GM23338 (cell line): ENCODE measurements at regions not wholly inside any gene's neighbourhood (a gene's known extent, or its start where the extent isn't known, plus 50 kb on each side); places are given as distances from the start of the nearest gene placed in this dataset.

Experiments used
- ATAC-seq: fragments of 200-7000 bp; cut with Tn5 transposase; 3 replicates; pipeline ENCODE4 v1.9.1; 2020
- DNase-seq: peaks from one replicate; pipeline ENCODE4 v3.0.0-alpha.2; 2015; ENCODE audit warnings: low spot score
- H2AFZ ChIP-seq: fragments of 200-600 bp; sonication (generic); 2 replicates; pipeline ENCODE4 v1.8.0; 2016; ENCODE audit warnings: antibody characterized with exemption, mild to moderate bottlenecking, moderate library complexity
- H3F3A ChIP-seq: fragments of 200-600 bp; sonication (generic); replicated peaks from 2 replicates; pipeline ENCODE4 v1.8.0; 2017; ENCODE audit warnings: antibody characterized with exemption, mixed run types, low read depth
- H3K27ac ChIP-seq: fragments of 200-600 bp; sonication (generic); 2 replicates; pipeline ENCODE4 v1.6.1; 2016; ENCODE audit warnings: low read depth
- H3K27me3 ChIP-seq: fragments of 200-600 bp; sonication (generic); 2 replicates; pipeline ENCODE4 v1.8.0; 2016; ENCODE audit warnings: mild to moderate bottlenecking, mixed run types, moderate library complexity; ENCODE audit not compliant: insufficient read depth
- H3K36me3 ChIP-seq: fragments of 200-600 bp; sonication (generic); 2 replicates; pipeline ENCODE4 v1.8.0; 2016; ENCODE audit warnings: mild to moderate bottlenecking; ENCODE audit not compliant: insufficient read depth
- H3K4me1 ChIP-seq: fragments of 200-600 bp; sonication (generic); 2 replicates; pipeline ENCODE4 v1.8.0; 2016; ENCODE audit warnings: mild to moderate bottlenecking, moderate library complexity; ENCODE audit not compliant: insufficient read depth
- H3K4me2 ChIP-seq: fragments of 200-600 bp; sonication (generic); 2 replicates; pipeline ENCODE4 v1.7.1; 2017; ENCODE audit warnings: mixed run types
- H3K4me3 ChIP-seq: fragments of 200-600 bp; sonication (generic); 2 replicates; pipeline ENCODE4 v1.6.1; 2016; ENCODE audit warnings: mixed run types
- H3K79me2 ChIP-seq: fragments of 200-600 bp; sonication (generic); replicated peaks from 2 replicates; pipeline ENCODE4 v1.8.0; 2017; ENCODE audit warnings: mild to moderate bottlenecking; ENCODE audit not compliant: insufficient read depth
- H3K9me2 ChIP-seq: fragments of 200-600 bp; sonication (generic); 2 replicates; pipeline ENCODE4 v1.8.0; 2017; ENCODE audit not compliant: insufficient read depth
- H4K20me1 ChIP-seq: fragments of 200-600 bp; sonication (generic); replicated peaks from 2 replicates; pipeline ENCODE4 v1.8.0; 2017; ENCODE audit warnings: mild to moderate bottlenecking; ENCODE audit not compliant: insufficient read depth
- H3K27ac Mint-ChIP-seq: 2 replicates; pipeline ENCODE4 v1.8.0; 2020; ENCODE audit warnings: inconsistent platforms, mild to moderate bottlenecking, moderate library complexity, mixed read lengths
- H3K27me3 Mint-ChIP-seq: 3 replicates; pipeline ENCODE4 v1.8.0; 2022; ENCODE audit warnings: low read depth, mild to moderate bottlenecking, moderate library complexity, mixed read lengths, inconsistent platforms; ENCODE audit not compliant: insufficient read depth, poor library complexity
- H3K36me3 Mint-ChIP-seq: 3 replicates; pipeline ENCODE4 v1.8.0; 2021; ENCODE audit warnings: low read depth, mild to moderate bottlenecking, inconsistent platforms, moderate library complexity, mixed read lengths
- H3K4me1 Mint-ChIP-seq: 3 replicates; pipeline ENCODE4 v1.8.0; 2020; ENCODE audit warnings: mild to moderate bottlenecking, inconsistent platforms, mixed read lengths
- H3K4me3 Mint-ChIP-seq: 3 replicates; pipeline ENCODE4 v1.8.0; 2021; ENCODE audit warnings: moderate library complexity, mild to moderate bottlenecking, inconsistent platforms, mixed read lengths
- H3K9me3 Mint-ChIP-seq: 3 replicates; pipeline ENCODE4 v1.8.0; 2020; ENCODE audit warnings: moderate library complexity, mild to moderate bottlenecking, inconsistent platforms, mixed read lengths
- CREB1 ChIP-seq: fragments of 250-450 bp; sonication (Bioruptor Pico); IDR thresholded peaks from 2 replicates; pipeline ENCODE4 v1.5.0; 2020; ENCODE audit warnings: low read depth, mild to moderate bottlenecking, moderate library complexity
- EZH2 ChIP-seq: fragments of 200-600 bp; sonication (generic); IDR thresholded peaks from one replicate; pipeline ENCODE4 v1.8.0; 2017; ENCODE audit warnings: antibody characterized with exemption, mild to moderate bottlenecking, low read depth; ENCODE audit not compliant: unreplicated experiment
- EZH2phosphoT487 ChIP-seq: fragments of 200-600 bp; sonication (generic); IDR thresholded peaks from one replicate; pipeline ENCODE4 v1.8.1; 2018; ENCODE audit warnings: antibody characterized with exemption; ENCODE audit not compliant: unreplicated experiment
- POLR2AphosphoS5 ChIP-seq: IDR thresholded peaks from 2 replicates; pipeline ENCODE4 v1.6.1; 2016; ENCODE audit warnings: antibody characterized with exemption, low read depth
- ZNF114 ChIP-seq: fragments of 250-450 bp; sonication (Bioruptor Pico); IDR thresholded peaks from 2 replicates; pipeline ENCODE4 v1.5.0; 2020; ENCODE audit warnings: mild to moderate bottlenecking, moderate library complexity
- ZNF331 ChIP-seq: fragments of 250-450 bp; sonication (Bioruptor Pico); IDR thresholded peaks from 2 replicates; pipeline ENCODE4 v1.5.0; 2020; ENCODE audit warnings: low read depth, mild to moderate bottlenecking, moderate library complexity
- TF ChIP-seq, protein P1 (sequence below), 2 experiments: fragments of 200-600 bp in 1 of 2; sonication (generic) in 1 of 2; conservative IDR thresholded peaks; 2 replicates each; pipeline versions ENCODE4 v1.5.1 to v1.6.1; 2016 to 2017; ENCODE audit warnings: antibody characterized with exemption in 2 of 2, low read depth in 2 of 2, mild to moderate bottlenecking in 2 of 2, moderate library complexity in 1 of 2
- TF ChIP-seq, protein P2 (sequence below): IDR thresholded peaks from 2 replicates; pipeline ENCODE4 v1.6.1; 2016; ENCODE audit warnings: antibody characterized with exemption
- TF ChIP-seq, protein P3 (sequence below): IDR thresholded peaks from one replicate; pipeline ENCODE4 v1.6.1; 2018; ENCODE audit warnings: antibody characterized with exemption; ENCODE audit not compliant: unreplicated experiment

DNA sequence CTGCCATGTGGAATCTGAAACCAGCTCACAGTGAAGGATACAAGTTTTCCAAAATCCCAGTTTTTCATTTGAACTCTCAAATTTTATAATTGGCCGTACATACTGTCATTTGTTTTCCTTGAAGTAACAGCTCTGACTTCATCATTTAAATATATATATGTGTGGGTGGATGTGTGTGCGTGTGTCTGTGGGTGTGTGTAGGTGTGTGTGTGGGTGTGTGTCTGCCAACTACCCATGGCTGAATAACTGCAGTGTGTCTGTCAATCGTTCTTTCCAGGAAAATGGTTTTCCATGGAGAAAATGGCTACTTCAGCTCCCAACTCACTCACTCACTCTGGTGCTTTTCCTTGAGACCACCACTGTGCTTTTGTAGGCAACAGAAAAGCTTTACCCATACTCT lies 169.0 kb downstream of the PLPP3 start (continued):
- TF ChIP-seq, protein P1, sequence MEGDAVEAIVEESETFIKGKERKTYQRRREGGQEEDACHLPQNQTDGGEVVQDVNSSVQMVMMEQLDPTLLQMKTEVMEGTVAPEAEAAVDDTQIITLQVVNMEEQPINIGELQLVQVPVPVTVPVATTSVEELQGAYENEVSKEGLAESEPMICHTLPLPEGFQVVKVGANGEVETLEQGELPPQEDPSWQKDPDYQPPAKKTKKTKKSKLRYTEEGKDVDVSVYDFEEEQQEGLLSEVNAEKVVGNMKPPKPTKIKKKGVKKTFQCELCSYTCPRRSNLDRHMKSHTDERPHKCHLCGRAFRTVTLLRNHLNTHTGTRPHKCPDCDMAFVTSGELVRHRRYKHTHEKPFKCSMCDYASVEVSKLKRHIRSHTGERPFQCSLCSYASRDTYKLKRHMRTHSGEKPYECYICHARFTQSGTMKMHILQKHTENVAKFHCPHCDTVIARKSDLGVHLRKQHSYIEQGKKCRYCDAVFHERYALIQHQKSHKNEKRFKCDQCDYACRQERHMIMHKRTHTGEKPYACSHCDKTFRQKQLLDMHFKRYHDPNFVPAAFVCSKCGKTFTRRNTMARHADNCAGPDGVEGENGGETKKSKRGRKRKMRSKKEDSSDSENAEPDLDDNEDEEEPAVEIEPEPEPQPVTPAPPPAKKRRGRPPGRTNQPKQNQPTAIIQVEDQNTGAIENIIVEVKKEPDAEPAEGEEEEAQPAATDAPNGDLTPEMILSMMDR (conservative IDR thresholded peaks at IDR 0.05; ENCODE audit: low read depth in 2 of 2): no peak
- TF ChIP-seq POLR2AphosphoS5: no peak
- no peak for TF ChIP-seq EZH2
- TF ChIP-seq ZNF331 (CRISPR knock-in tag): no peak

DNA sequence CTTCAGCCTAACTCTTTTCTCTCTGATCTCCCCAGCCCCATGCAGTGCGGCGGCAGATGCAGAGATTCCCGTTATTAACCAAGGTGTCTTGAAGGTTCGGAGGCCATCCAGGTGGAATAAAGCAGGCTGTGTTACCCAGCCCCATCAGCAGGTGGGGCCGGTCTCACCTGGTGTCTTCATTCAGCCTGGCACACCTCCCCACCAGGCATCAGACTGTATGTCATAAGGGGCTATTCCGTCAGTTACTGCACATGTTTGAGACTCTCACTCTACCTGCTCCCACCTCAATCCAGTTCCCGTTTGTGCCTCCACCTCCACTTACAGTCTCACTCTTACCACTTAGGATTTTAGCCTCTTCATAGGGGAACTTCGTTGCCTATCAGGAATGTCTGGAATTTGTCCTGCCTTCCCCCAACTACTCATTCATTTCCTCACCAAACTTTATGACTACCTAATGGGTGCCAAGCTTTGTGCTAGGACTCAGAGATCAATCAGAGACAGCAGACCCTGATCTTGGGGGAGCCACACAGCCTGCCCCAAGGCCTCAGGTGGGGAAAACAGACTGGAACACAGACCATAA lies 170.2 kb downstream of the PLPP3 start:
- Mint-ChIP-seq H3K9me3 (0 out of 3 replicates have a peak, but pooled peaks cover 2% of the 10 kb centered on the region), H3K4me3 (no peak overlapping the region), H3K36me3 (peaks cover 3% of the 10 kb centered on the region; the same call in 2 of the 3 replicates), H3K27me3 (peaks cover 2% of the 10 kb centered on the region), H3K4me1 (peaks cover 17% of the 10 kb centered on the region), H3K27ac (no peak overlapping the region)
- peaks cover 5% of the 10 kb centered on the region; the same call in 1 of the 2 replicates for H3K4me1 ChIP-seq
- no peak overlapping the region for H3K4me3 ChIP-seq
- no peak for TF ChIP-seq EZH2
- TF ChIP-seq CREB1 (CRISPR knock-in tag): 0 out of 2 replicates have a peak, but pooled peaks have one; percentile 16
- TF ChIP-seq, protein P1 (conservative IDR thresholded peaks at IDR 0.05; ENCODE audit: low read depth in 2 of 2): peak; percentile 75 to 87
- H3K27me3 ChIP-seq: no peaks in the 10 kb centered on the region
- no peaks in the 10 kb centered on the region for H3K36me3 ChIP-seq
- no peak overlapping the region for H2AFZ ChIP-seq
- H3K27ac ChIP-seq: no peak overlapping the region
- H3K4me2 ChIP-seq: no peak overlapping the region
- H3K9me2 ChIP-seq: 0 out of 2 replicates have a peak, but pooled peaks cover 9% of the 10 kb centered on the region
- DNase-seq: peak; percentile 77
- H4K20me1 ChIP-seq: no peaks in the 10 kb centered on the region
- ATAC-seq: peak; percentile 93
- no peaks in the 10 kb centered on the region for H3K79me2 ChIP-seq
- no peaks in the 10 kb centered on the region for H3F3A ChIP-seq

DNA sequence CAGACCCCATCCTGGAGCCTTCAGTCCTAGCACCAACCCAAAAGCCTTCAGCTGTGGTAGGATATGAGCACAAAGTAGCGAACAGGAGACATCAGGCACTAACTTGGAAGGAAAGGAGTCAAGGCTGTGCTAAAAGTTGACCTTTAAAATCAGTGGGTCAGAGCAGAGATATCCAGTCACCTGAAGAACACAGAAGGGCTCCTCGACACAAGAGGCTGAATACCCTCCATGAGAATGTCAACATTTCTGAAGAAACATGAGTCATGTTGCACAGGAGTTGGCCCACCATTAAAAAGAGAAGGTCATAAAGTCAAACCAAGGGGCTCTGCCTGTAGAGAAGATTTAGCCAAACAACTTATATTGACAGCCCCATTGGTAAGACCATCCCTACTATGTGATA lies 172.5 kb downstream of the PLPP3 start:
- Histone ChIP-seq H3K9me2 (0 out of 2 replicates have a peak, but pooled peaks cover 9% of the 10 kb centered on the region), H2AFZ (no peak overlapping the region), H4K20me1 (no peaks in the 10 kb centered on the region), H3K4me3 (no peak overlapping the region), H3K27ac (no peak overlapping the region), H3K79me2 (no peaks in the 10 kb centered on the region), H3K4me2 (no peak overlapping the region), H3K27me3 (no peaks in the 10 kb centered on the region), H3F3A (no peaks in the 10 kb centered on the region), H3K4me1 (0 out of 2 replicates have a peak, but pooled peaks cover 1% of the 10 kb centered on the region), H3K36me3 (no peaks in the 10 kb centered on the region)
- DNase-seq: no peak
- Mint-ChIP-seq H3K27ac (no peak overlapping the region), H3K27me3 (no peaks in the 10 kb centered on the region), H3K9me3 (0 out of 3 replicates have a peak, but pooled peaks cover 2% of the 10 kb centered on the region), H3K4me3 (no peak overlapping the region), H3K4me1 (peaks cover 6% of the 10 kb centered on the region; the same call in 1 of the 3 replicates), H3K36me3 (peaks cover 3% of the 10 kb centered on the region; the same call in 1 of the 3 replicates)
- ATAC-seq: no peak
- TF ChIP-seq CREB1 (CRISPR knock-in tag): no peak
- TF ChIP-seq ZNF331 (CRISPR knock-in tag): no peak
- TF ChIP-seq, protein P2, sequence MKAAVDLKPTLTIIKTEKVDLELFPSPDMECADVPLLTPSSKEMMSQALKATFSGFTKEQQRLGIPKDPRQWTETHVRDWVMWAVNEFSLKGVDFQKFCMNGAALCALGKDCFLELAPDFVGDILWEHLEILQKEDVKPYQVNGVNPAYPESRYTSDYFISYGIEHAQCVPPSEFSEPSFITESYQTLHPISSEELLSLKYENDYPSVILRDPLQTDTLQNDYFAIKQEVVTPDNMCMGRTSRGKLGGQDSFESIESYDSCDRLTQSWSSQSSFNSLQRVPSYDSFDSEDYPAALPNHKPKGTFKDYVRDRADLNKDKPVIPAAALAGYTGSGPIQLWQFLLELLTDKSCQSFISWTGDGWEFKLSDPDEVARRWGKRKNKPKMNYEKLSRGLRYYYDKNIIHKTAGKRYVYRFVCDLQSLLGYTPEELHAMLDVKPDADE: no peak
- no peak for TF ChIP-seq ZNF114 (CRISPR knock-in tag)
- TF ChIP-seq, protein P1 (conservative IDR thresholded peaks at IDR 0.05; ENCODE audit: low read depth in 2 of 2): no peak
- TF ChIP-seq EZH2phosphoT487: no peak
- TF ChIP-seq, protein P3, sequence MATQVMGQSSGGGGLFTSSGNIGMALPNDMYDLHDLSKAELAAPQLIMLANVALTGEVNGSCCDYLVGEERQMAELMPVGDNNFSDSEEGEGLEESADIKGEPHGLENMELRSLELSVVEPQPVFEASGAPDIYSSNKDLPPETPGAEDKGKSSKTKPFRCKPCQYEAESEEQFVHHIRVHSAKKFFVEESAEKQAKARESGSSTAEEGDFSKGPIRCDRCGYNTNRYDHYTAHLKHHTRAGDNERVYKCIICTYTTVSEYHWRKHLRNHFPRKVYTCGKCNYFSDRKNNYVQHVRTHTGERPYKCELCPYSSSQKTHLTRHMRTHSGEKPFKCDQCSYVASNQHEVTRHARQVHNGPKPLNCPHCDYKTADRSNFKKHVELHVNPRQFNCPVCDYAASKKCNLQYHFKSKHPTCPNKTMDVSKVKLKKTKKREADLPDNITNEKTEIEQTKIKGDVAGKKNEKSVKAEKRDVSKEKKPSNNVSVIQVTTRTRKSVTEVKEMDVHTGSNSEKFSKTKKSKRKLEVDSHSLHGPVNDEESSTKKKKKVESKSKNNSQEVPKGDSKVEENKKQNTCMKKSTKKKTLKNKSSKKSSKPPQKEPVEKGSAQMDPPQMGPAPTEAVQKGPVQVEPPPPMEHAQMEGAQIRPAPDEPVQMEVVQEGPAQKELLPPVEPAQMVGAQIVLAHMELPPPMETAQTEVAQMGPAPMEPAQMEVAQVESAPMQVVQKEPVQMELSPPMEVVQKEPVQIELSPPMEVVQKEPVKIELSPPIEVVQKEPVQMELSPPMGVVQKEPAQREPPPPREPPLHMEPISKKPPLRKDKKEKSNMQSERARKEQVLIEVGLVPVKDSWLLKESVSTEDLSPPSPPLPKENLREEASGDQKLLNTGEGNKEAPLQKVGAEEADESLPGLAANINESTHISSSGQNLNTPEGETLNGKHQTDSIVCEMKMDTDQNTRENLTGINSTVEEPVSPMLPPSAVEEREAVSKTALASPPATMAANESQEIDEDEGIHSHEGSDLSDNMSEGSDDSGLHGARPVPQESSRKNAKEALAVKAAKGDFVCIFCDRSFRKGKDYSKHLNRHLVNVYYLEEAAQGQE: no peak
